ENCODE measurements at regions not wholly inside any gene's neighbourhood (a gene's known extent, or its start where the extent isn't known, plus 50 kb on each side); places are given as distances from the start of the nearest gene placed in this dataset.
"Not testable (repeated sequence)": the region's sequence is repeated elsewhere in the genome, so short reads cannot be mapped to it uniquely, and the experiment has no call there.

DNA sequence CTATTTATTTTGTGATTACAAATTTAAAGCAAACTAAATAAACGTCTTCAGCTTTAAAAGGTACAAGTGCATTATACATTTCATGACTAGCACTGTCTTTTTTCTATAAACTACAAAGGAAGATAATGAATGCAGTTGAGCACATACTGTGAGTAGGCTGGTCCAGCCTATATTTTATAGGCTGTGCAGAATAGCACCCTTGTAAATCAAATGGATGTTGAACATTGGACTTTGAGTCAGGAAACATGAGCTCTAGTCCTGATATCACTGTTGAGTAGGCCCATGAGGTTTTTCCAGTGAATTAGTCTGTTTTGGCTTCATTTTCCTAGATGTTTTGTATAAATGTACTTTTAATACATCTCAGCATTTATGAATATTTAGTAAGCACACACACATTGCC is 447.3 kb upstream of the KCNMB2 start:
- DNase-seq, result no peak

DNA sequence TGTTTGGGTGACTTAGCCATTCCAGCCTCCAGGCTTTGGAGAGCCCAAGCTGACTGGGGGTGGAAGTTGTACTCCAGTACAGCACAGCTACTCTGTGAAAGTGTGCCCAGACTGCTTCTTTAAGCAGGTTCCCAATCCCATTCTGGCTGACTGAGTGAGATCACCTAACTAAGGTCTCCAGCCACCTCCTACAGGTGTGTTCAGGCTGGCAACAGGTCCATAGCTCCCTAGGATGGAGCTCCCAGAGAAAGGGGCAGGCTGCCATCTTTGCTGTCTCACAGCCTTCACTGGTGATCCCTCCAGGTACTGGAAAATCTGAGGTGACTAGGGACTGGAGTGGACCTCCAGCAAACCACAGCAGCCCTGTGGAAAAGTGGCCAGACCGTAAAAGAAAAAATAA is 445.3 kb upstream of the KCNMB2 start:
- DNase-seq, result no peak

DNA sequence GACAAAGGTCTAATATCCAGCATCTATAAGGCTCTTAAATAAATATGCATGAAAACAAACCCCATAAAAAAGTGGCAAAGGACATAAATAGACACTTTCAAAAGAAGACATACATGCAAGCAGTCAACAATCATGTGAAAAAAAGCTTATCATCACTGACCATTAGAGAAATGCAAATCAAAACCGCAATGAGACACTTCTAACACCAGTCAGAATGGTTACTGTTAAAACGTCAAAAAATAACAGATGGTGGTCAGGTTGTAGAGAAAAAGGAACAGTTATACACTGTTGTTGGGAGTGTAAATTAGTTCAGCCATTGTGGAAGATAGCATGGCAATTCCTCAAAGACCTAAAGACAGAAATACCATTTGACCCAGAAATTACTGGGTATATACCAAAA is 440.7 kb upstream of the KCNMB2 start:
- no peak for DNase-seq

DNA sequence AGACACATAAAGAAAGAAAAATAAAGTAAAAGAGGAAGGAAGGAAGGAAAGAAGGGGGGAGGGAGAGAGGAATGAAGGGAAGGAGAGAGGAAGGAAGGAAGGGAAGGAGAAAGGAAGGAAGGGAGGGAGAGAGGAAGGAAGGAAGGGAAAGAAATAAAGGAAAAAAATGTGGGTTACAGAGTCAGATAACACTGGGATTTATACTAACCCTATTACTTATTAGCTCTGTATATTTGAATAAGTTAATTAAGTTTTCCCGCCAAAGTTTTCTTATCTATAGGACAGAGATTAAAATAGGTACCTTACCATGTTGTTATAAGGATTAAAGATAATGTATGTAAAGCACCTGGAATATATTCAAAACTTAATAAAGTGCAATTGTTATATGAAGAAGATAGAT is 439.3 kb upstream of the KCNMB2 start:
- no peak for DNase-seq

DNA sequence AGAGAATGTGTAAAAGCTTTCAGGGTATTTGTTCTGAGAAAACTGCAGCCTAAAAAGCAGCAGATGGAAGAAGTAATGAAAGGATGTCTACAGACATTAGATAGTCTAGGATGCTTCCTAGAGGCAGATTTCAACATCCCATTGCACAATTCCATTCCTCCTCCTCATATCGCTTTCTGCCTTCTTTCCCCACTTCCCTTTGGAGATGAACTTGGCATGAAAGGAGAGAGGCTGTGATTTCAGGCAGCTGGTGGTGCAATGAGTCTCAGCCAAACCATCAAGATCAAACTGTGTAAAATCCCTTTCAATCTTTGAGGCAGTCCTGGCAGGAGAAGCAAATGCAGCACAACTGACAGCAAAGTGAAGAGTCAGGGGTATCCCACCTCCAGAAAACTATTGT is 438.7 kb upstream of the KCNMB2 start:
- DNase-seq, result no peak

DNA sequence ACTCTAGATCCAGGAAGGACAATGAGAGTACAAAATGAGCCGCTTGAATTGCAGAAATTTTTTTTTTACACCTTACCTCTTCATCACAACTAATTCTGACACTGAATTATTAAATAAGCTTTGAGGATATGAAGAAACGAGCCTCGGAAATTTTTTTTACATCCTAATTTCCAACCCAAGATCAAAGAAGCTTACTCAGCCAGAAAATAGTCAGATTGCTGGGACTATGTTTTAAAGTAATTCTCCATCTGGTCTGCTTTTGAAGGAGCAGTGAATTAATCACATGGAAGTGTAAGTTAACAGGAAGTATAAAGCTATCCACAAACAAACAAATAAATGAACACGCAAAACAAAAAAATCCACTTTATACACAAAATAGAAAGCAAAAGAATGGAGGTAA is 437.0 kb upstream of the KCNMB2 start:
- no peak for DNase-seq

DNA sequence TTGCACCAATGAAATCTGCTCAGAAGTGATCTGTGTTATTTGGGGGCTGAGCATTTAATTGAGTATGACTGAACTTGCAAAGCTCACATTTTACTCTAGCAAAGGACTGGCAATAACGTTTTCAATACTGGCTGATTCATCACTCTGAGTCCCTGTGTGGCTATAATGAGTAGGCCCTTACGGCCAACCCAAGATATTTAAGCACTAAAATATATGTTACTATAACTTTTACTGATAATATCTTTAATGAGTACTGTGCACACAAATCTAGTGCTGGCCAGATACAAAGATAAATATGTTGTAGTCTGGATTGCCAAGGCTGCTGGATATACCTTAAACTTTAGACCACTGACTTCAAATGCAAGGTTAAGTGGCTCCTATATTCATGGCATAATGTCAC is 436.4 kb upstream of the KCNMB2 start:
- DNase-seq, result no peak

DNA sequence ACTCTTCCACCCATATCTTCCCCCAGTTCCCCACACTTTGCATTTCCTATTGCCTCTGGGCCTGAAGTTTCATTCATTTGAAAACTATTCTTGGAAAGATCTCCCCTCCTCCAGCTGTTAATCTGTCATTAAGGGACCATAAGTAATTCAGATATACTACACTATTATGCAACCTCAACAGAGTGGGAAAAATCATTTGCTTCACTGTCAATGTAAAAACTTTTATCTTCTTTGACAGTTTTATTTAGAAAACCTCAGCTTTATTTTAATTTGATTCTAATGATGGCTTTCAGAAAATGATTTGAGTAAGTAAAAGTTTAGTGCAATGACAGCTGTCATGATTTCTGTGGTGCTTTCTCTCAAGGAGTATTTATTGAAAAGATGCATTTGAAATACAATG is 435.3 kb upstream of the KCNMB2 start:
- no peak for DNase-seq

DNA sequence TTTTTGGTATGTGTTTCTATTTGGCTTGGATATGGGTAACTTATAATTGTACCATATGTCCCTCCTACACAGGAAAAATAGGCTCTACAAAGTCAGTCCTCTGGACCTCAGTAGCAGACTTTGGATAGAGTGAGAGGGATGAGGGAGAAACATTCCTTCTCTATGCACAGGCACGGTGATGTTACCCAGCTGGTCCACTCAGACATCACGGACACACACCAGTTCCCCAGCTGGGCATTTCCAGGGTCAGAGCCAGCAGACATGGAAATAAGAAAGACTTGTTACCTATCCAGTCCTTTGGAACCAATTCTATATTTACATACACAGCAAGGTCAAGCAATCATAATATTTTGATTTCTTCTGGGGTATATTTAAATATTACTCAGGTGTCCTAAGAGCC is 433.1 kb upstream of the KCNMB2 start:
- DNase-seq, result no peak

DNA sequence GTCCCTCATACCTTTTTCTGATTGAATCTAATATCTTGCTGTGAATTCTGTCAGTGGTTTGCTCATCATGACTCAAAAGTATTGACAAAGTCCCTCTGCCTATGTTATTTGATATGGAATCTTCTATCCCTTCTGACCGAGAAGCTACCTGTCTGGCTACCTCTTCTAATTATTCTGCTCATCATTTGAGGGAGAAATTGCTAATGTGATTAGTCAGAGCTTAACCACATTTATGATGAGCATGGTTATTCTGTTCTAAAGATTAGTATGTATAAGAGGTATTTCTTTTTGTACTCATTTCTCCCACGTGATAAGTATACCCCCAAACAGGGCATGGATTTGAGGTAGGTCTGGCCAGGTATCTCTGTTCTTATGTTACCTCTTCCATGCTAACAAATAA is 428.4 kb upstream of the KCNMB2 start:
- no peak for DNase-seq

DNA sequence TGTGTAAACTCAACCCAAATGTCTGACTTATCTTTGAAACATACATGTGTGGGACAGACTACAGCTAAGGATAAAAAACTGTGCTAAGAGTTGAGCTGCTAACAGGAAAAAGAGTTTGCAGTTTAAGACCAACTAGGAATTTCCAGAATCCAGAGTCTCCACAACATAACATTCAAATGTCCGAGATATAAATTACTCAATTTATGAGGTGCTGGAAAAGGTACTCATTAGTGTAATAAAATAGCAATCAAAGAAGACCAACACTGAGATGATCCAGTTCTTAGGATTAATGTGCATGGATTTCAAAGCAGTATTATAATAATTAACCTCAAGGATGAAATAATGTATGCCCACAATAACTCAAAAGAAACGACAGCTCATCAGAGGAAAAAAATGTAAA is 426.5 kb upstream of the KCNMB2 start:
- no peak for DNase-seq

DNA sequence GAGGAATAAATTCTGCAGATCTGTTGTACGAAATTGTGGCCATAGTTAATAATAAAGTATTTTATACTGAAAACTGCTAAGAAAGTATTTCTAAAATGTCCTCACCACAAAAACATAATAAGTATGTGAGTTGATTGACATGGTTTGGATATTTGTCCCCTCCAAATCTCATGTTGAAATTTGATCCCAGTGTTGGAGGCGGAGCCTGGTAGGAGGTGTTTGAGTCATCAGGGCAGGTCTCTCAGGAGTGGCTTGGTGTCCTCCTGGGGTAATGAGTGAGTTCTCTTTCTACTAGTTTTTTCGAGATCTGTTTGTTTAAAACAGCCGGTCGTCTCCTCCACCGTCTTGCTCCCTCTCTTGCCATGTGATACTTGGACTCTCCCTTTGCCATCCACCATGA is 424.1 kb upstream of the KCNMB2 start:
- no peak for DNase-seq

DNA sequence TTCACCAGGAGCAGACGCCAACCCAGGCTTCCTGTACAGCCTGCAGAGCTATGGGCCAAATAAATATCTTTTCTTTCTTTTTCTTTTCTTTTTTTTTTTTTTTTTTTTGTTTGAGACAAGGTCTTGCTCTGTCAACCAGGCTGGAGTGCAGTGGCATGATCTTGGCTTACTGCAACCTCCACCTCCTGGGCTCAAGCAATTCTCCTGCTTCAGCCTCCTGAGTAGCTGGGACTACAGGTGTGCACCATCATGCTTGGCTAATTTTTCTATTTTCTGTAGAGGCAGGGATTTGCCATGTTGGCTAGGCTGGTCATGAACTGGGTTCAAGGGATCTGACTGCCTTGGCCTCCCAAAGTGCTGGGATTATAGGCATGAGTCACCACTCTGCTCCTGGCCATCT is 423.7 kb upstream of the KCNMB2 start:
- not testable (repeated sequence) for DNase-seq

DNA sequence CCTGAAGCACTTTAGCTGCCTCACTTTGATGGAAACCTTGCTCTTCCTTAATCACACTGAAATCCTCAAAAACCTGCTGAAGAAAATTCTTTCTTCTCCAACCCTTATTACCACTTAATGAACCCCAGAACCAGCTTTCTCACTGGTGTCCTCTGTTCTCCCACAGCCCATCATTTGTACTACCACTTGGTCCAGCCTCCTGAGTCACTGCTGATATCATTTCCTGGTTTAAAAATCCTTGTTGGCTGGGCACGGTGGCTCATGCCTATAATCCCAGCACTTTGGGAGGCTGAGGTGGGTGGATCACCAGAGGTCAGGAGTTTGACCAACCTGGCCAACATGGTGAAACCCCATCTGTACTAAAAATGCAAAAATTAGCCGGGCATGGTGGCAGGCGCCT is 418.6 kb upstream of the KCNMB2 start:
- no peak for DNase-seq

DNA sequence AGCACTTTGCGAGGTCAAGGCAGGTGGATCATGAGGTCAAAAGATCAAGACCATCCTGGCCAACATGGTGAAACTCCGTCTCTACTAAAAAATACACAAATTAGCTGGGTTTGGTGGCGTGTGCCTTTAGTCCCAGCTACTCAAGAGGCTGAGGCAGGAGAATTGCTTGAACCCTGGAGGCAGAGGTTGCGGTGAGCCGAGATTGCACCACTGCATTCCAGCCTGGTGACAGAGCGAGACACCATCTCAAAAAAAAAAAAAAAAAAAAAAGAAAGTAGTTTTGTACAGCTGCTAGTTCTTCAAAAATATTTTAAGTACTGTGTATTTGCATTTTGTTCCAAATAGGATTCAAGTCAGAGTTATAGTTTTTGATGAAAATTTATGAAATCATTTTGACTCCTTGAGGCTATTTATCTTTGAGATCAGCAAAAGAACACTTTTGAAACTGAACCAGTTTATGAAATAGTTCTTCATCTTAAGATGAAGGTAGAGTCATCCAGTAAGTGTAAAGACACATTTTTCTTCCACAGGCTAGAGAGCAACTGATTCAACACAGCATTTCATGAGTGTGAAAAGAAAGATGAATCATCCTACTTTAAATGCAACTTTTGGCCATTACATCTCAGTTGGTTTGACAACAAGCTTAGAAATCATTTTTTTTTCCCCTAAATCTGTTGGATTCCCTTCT is 416.5 kb upstream of the KCNMB2 start:
- not testable (repeated sequence) for DNase-seq

DNA sequence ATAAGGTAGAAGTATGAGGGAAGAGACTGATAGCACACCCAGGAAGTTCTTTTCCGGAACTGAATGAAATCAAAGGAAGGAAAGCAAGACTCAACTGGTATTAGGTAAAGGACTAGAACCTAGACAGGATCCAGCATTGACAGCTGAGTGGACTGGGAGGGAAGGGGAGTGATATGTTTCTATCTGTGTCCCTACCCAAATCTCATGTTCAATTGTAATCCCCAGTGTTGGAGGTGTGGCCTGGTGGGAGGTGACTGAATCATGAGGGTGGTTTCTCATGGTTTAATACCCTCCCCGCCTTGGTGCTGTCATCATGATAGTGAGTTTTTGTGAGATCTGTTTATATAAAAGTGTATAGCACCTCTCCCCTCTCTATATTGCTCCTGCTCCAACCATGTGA is 415.9 kb upstream of the KCNMB2 start:
- DNase-seq, result no peak

DNA sequence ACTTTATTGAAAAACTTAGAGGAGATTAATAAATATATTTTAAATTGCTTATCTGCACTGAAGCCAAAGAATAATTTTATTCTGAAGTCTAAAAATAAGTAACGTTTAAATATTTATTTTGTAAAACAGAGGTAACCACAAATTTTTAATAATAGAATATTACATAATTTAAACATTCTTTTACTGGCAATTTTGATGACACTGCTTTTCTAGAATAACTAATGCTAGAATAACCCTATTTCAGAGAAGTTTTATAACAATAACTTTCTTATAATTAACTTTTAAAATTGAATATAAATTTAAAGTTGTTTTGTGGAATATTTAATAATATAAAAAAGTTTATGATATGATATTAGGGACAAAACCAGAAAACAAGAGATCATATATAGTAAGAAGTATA is 409.6 kb upstream of the KCNMB2 start:
- DNase-seq, result no peak

DNA sequence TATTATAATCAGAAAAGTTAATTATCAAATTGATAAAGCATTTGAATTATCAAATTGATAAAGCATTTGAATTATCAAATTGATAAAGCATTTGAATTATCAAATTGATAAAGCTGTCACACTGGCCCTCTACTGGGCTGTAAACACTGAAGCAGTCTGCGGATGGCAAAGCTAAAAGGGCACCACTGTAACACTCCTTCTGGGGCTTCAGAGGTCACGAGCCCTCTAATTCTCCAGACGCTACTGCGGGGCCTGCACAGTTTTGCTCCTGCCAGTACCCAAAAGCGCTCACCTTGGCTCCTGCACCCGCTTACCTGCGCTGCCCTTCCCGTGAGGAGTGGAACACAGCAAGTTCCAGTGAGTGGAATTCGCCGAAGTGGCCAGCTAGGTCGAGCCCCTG is 409.0 kb upstream of the KCNMB2 start:
- DNase-seq, result no peak

DNA sequence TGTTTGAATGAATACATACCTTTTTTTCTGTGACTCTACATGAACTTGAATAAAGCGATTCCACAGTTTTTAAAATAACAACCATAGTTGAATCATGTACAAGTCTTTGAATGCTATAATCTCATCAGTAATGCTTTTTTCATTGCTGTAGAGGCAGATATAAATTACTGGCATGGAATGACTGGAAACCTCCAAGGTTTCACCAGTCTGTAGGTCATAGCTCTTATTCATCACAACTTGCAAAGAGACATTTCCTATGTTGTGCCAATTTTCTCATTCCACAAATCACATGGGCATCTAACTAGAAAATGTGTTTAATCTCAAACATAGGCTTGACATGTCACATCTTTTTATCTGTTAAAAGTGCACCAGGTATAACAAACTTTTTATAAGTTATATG is 407.1 kb upstream of the KCNMB2 start:
- no peak for DNase-seq

DNA sequence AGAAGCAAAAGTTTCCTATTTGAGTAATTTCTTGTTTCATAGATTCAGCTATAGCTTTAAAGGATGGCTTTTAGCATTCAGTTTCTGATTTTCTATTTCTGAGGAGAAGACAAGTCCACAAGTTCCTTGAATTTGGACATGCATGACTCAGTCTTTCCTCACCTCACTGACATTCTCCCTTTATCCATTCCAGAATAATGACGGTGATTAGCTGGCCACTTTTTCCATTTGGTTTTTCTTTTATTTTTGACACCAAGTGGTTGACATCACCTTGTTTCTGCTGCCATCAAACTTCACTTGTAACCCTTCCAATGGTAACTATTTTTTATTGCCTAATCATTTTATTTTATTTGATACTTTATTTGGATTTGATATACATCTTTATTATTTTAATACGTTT is 404.4 kb upstream of the KCNMB2 start:
- DNase-seq, result no peak

DNA sequence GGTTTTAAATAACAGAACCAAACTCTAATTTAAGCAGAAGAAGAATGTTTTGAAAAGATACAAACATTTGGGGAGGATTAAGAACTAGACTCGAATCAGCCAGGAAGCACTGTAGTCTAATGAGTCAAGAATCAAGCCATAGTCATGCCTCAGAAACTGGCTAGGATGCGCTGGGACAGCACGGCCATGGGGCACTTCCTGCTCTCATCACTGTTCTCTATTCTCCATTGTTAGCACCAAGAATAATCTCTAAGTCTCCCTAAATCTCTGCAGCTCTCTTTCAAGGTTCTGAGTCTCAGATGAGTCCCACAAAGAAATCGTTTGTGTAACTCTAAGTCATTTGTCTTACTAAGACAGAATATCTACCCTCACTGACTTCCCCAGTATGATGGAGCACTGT is 399.0 kb upstream of the KCNMB2 start:
- DNase-seq, result no peak

DNA sequence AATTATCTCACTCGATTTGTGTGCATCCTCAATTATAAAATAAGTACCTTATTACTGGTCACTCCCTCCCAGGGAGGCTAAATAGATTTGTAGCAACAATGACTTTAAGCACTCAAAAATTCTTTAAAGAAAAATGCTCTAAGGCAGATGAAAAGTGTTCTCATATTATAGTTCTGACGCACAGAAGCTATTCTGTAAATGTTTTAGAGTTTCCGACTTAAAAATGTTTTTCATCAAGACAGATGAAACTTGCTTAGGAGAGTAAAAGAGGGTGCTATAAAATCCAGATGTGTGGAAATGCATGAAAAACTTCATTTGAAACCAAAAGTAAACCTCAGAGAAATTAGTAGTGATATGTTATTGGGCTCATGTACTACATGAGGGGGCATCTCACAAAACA is 398.4 kb upstream of the KCNMB2 start:
- no peak for DNase-seq

DNA sequence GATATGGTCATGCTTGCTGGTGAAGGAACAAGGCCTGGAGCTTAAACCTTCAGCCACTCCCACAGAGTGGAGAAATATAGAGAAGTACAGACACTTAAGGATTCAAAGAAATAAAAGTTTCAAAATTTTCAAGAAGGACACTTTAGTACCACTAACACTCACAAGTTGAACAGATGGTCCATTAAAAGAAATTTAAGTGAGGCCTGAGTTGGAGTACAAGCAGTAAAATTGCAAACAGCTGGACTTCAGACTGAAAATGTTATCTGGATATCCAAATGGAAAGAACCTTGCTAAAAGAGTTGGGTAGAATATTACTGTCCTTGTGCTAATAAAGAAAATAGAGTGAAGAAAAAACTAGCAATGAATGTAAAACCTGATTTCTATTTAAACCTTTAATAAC is 397.1 kb upstream of the KCNMB2 start:
- no peak for DNase-seq

DNA sequence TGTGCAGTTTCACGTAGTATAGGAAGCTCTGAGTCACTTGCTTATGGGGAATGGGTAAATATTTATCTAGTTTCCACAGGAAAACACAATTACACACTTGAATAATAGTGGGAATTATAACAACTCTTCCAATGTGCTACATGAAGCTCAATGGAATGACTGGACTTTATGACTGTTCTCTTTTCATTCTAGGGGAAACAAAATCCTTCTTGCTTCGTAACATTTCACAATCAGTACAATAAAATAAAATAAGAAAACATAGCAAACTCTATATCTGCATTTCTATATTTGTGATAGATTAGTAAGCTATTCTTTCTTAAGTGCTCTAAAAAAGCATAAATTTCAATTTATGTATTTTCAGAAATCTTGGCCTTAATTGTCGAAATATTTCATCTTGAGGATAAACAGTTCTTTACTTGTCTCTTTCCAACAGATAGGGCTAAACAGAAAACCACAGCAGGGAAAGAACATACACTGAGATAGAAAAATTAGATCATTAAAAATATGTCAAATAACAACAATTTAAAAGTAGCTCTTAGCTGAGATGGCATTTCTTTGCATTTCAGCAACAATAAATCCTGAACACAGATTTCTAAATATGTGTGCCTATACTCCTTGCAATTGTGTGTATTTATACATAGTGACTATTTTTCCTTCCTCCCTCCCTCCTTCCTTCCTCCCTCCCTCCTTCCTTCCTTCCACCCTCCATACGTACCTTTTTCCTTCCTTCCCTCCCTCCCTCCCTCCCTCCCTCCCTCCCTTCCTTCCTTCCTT is 395.5 kb upstream of the KCNMB2 start:
- no peak for DNase-seq

DNA sequence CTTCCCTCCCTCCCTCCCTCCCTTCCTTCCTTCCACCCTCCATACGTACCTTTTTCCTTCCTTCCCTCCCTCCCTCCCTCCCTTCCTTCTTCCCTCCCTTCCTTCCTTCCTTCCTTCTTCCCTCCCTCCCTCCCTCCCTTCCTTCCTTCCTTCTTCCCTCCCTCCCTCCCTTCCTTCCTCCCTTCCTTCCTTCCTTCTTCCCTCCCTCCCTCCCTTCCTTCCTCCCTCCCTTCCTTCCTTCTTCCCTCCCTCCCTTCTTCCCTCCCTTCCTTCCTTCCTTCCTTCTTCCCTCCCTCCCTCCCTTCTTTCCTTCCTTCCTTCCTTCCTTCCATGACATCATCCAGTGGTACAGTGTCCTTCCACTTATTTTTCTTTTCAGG is 394.9 kb upstream of the KCNMB2 start:
- not testable (repeated sequence) for DNase-seq
